ENCODE measurements at regions not wholly inside any gene's neighbourhood (a gene's known extent, or its start where the extent isn't known, plus 50 kb on each side); places are given as distances from the start of the nearest gene placed in this dataset.

DNA sequence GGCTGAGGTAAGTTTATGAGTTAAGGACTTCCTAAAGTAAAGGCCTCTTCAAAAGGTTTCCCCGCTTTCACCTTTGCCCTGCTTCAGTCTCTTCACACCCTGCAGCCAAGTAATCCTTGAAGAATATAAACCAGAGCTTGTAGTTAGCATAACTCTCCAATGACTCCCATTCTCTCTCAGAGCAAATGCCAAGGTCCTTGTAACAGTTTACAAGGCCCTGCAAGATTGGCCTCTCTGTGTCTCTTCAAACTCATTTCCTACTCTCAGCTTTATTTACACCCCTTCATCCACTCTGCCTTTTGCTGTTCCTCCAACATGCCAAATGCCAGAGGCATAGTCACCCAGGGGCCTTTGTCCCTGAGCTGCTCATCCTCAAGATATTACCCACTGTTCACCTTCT, 60.5 kb upstream of the MME start:
- H3K27ac ChIP-seq = no peak overlapping the region
- TF ChIP-seq, protein P1, sequence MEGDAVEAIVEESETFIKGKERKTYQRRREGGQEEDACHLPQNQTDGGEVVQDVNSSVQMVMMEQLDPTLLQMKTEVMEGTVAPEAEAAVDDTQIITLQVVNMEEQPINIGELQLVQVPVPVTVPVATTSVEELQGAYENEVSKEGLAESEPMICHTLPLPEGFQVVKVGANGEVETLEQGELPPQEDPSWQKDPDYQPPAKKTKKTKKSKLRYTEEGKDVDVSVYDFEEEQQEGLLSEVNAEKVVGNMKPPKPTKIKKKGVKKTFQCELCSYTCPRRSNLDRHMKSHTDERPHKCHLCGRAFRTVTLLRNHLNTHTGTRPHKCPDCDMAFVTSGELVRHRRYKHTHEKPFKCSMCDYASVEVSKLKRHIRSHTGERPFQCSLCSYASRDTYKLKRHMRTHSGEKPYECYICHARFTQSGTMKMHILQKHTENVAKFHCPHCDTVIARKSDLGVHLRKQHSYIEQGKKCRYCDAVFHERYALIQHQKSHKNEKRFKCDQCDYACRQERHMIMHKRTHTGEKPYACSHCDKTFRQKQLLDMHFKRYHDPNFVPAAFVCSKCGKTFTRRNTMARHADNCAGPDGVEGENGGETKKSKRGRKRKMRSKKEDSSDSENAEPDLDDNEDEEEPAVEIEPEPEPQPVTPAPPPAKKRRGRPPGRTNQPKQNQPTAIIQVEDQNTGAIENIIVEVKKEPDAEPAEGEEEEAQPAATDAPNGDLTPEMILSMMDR (IDR thresholded peaks at IDR 0.05) = no peak
- TF ChIP-seq POLR2A (IDR thresholded peaks at IDR 0.05) (no peak), EP300 (IDR thresholded peaks at IDR 0.05) (no peak)
- H3K9me3 ChIP-seq = no peaks in the 10 kb centered on the region
- intact Hi-C loops (cut with DNase I) = no loop called here
- WGBS, 3 donors = 69 to 75% (median 72%) methylated on average over 1 of the region's 1 CpG
- H3K4me1 ChIP-seq (ENCODE audit: insufficient read depth) = no peaks in the 10 kb centered on the region
- no peaks in the 10 kb centered on the region for H3K36me3 ChIP-seq
- no peaks in the 10 kb centered on the region for H3K27me3 ChIP-seq
- no peak for DNase-seq
- H3K4me3 ChIP-seq = no peak overlapping the region

DNA sequence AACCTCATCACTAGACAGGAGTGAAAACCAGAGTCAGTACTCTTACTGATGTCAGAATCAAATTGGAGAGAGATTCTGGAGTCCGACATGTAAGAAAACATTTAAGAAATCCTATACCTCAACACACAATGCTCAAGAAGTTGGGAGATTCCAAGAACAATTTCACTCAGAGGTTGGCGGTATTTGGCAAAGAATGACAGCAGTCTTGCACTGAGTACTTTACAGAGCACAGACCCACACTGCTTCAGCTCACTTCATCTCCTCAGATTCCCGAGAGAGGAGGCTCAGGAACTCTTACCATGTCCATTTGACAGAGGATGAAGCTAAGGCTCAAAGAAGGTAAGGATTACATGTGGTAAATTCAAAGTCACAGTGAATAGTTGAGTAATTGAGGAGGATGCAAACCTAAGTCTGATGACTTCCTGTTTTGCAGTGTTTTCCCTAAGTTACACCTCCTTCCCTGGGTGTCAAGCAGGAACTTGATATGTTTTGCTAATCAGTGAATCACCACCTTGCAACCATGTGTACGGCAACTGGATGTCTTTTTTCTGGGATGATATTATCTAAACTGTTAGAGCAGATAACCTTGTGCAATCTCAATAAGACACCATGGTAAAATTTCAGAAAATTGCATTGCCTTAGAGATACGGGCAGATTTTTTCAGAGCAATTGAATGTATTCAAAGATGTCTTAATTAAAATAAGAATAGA, 61.3 kb upstream of the MME start:
- intact Hi-C loops (cut with DNase I) = no loop called here
- H3K4me3 ChIP-seq = no peak overlapping the region
- no peaks in the 10 kb centered on the region for H3K4me1 ChIP-seq (ENCODE audit: insufficient read depth)
- H3K9me3 ChIP-seq = no peaks in the 10 kb centered on the region
- H3K27me3 ChIP-seq = no peaks in the 10 kb centered on the region
- H3K36me3 ChIP-seq = no peaks in the 10 kb centered on the region
- no peak overlapping the region for H3K27ac ChIP-seq
- no peak for TF ChIP-seq POLR2A (IDR thresholded peaks at IDR 0.05)
- TF ChIP-seq, protein P1 (IDR thresholded peaks at IDR 0.05) = no peak
- no peak for TF ChIP-seq EP300 (IDR thresholded peaks at IDR 0.05)
- WGBS, 3 donors = 87 to 93% (median 93%) methylated on average over 5 of the region's 5 CpGs
- no peak for DNase-seq

DNA sequence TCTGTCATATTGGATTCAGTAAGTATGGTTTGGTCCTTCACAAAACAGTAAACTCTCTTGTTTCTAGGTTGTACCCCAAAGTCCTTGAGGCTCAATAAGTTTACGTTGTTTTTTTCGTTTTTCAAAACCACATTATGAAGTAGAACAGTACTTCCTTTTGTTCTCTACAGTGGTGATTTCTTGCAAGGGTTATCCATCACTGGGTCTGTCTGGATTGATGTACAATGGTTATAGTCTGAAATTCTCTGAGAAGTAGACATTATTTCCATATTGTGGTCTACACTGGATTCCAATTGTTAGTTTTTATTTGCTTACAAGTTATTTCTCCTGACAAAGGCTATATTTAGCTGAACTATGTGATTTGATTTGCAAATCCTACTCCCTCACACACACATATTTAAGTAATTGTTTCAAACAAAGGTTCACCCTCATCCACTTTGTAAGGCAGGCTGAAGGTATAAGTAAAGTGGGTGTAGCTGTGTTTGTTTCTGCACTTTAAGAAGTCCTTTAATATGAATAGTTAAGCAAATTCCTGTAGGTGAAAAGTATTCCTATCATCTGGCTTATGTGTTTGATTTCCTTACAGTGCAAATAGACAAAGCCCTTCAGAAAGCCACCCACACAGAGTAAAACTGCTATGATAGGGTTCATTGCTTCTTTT, 64.2 kb upstream of the MME start:
- H3K4me1 ChIP-seq (ENCODE audit: insufficient read depth) = no peaks in the 10 kb centered on the region
- no peaks in the 10 kb centered on the region for H3K36me3 ChIP-seq
- no peak for TF ChIP-seq EP300 (IDR thresholded peaks at IDR 0.05)
- no peak for TF ChIP-seq POLR2A (IDR thresholded peaks at IDR 0.05)
- TF ChIP-seq, protein P1 (IDR thresholded peaks at IDR 0.05) = no peak
- H3K9me3 ChIP-seq = no peaks in the 10 kb centered on the region
- no peak overlapping the region for H3K27ac ChIP-seq
- DNase-seq = no peak
- intact Hi-C loops (cut with DNase I) = no loop called here
- H3K4me3 ChIP-seq = no peak overlapping the region
- H3K27me3 ChIP-seq = no peaks in the 10 kb centered on the region
- 56 to 77% (median 74%) methylated on average over 2 of the region's 2 CpGs for WGBS, 3 donors

DNA sequence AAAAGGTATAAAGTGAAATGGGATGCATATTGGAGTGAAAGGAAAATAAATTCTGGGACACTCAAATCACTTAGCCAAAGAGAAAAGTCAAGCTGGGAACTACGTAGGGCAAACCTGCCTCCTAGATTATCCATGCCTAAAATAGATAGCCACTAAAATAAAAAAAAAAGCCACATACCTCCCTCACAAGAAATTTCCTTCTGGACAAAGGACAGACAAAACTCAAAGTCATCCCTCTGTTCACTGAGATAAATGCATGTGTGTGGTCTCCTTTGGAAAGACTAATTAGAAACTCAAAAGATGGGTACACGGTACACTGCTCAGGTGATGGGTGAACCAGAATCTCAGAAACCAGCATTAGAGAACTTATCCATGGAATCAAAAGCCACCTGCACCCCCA, 65.2 kb upstream of the MME start:
- H3K4me3 ChIP-seq = no peak overlapping the region
- no peak overlapping the region for H3K27ac ChIP-seq
- intact Hi-C loops (cut with DNase I) = no loop called here
- H3K9me3 ChIP-seq = no peaks in the 10 kb centered on the region
- H3K27me3 ChIP-seq = no peaks in the 10 kb centered on the region
- TF ChIP-seq POLR2A (IDR thresholded peaks at IDR 0.05) (no peak), EP300 (IDR thresholded peaks at IDR 0.05) (no peak)
- TF ChIP-seq, protein P1 (IDR thresholded peaks at IDR 0.05) = no peak
- H3K4me1 ChIP-seq (ENCODE audit: insufficient read depth) = no peaks in the 10 kb centered on the region
- no peaks in the 10 kb centered on the region for H3K36me3 ChIP-seq
- no peak for DNase-seq
- WGBS, 3 donors = 58 to 92% (median 59%) methylated on average over 2 of the region's 2 CpGs
